ENCODE measurements at regions not wholly inside any gene's neighbourhood (a gene's known extent, or its start where the extent isn't known, plus 50 kb on each side); places are given as distances from the start of the nearest gene placed in this dataset.

GRCh38 chr18:30485078-30485477 lies 557.5 kb downstream of the DSC3 start:
- TF ChIP-seq POLR2A (IDR thresholded peaks at IDR 0.05; ENCODE audit: low read length) (no peak), GATA1 (IDR thresholded peaks at IDR 0.05; ENCODE audit: low read depth, low read length) (no peak)

Data from erythroblast (primary cell).